Thymus (tissue), 11 donors: ENCODE measurements at regions not wholly inside any gene's neighbourhood (a gene's known extent, or its start where the extent isn't known, plus 50 kb on each side); places are given as distances from the start of the nearest gene placed in this dataset.
"Not testable (repeated sequence)": the region's sequence is repeated elsewhere in the genome, so short reads cannot be mapped to it uniquely, and the experiment has no call there.

Experiments used
- DNase-seq, 9 donors: peaks; one replicate each; pipeline ENCODE4 v3.0.0-alpha.2; 2013; ENCODE audit warnings: low spot score in 9 of 9, low read depth in 6 of 9, missing footprints in 1 of 9
- H3K27ac ChIP-seq, 2 donors: one replicate each; pipeline ENCODE4 v1.5.1; 2013; ENCODE audit warnings: control low read depth in 1 of 2, low read depth in 1 of 2, low read length in 1 of 2, mild to moderate bottlenecking in 1 of 2, moderate library complexity in 1 of 2
- H3K27me3 ChIP-seq, 2 donors: one replicate each; pipeline ENCODE4 v1.5.1; 2013; ENCODE audit warnings: low read length in 1 of 2; ENCODE audit not compliant: control insufficient read depth in 2 of 2, insufficient read depth in 1 of 2
- H3K36me3 ChIP-seq, 2 donors: one replicate each; pipeline ENCODE4 v1.5.1; 2013; ENCODE audit warnings: low read length in 1 of 2, mild to moderate bottlenecking in 1 of 2, moderate library complexity in 1 of 2; ENCODE audit not compliant: control insufficient read depth in 2 of 2, insufficient read depth in 2 of 2
- H3K4me1 ChIP-seq, 2 donors: one replicate each; pipeline ENCODE4 v1.5.1; 2013; ENCODE audit warnings: low read length in 2 of 2; ENCODE audit not compliant: control insufficient read depth in 2 of 2, insufficient read depth in 2 of 2
- H3K4me3 ChIP-seq, 2 donors: one replicate each; pipeline ENCODE4 v1.5.1; 2013; ENCODE audit warnings: low read length in 2 of 2, control low read depth in 1 of 2, mild to moderate bottlenecking in 1 of 2
- H3K9me3 ChIP-seq, 2 donors: one replicate each; pipeline ENCODE4 v1.5.1; 2013; ENCODE audit warnings: low read length in 1 of 2, mild to moderate bottlenecking in 1 of 2; ENCODE audit not compliant: control insufficient read depth in 2 of 2, insufficient read depth in 1 of 2
- WGBS: extraction: QIAGEN DNeasy Blood & Tissue Kit; methylation state at CpG from one replicate; pipeline ENCODE4 v1.1.7; 2013; 5-methylcytosine and 5-hydroxymethylcytosine counted together
- donor health status: healthy.

DNA sequence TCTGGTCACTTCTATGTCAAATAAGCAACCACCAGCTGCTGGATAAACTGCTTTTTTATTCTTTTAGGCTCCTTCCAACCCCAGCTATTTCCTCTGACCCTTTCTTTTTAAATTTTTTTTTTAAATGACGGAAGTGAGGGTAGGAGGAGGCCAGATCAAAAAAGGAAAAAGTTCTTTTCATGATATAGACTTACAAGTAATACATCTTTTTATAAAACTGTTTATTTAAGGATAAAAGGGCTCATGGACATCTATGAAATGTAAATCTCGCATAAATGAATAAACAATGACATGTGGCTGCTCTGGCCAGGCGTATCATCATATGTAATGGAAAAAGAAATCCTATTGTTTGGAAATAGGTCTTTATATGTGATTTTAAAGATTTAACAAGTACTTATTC, 169.0 kb upstream of the ATP2B1 start:
- WGBS, result 98% methylated on average over 3 of the region's 3 CpGs
- no peaks in the 10 kb centered on the region for H3K27me3 ChIP-seq
- H3K4me3 ChIP-seq, result no peak overlapping the region
- no peak for DNase-seq
- no peak overlapping the region for H3K27ac ChIP-seq
- H3K4me1 ChIP-seq, result peaks cover 5 to 8% of the 10 kb centered on the region in 2 donors
- H3K9me3 ChIP-seq, result no peaks in the 10 kb centered on the region
- H3K36me3 ChIP-seq, result no peaks in the 10 kb centered on the region

DNA sequence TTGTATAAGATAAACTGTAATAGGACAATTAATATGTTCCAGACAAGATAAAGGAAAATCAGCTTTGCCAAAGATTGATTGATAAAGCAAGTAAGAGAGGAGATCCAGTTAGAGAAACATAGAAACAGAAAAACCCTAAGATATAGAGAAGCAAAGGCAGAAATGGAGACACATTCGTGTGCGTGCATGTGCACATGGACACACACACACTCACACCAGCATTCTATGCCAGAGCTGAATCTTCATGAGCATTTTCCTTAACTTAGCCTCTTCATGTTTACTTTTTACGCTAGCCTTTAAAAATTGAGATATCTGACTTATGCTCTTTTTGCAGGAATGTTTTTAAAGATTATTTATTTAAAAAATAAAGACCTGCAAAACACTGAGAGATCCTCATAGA, 168.5 kb upstream of the ATP2B1 start:
- 97% methylated on average over 3 of the region's 3 CpGs for WGBS
- Histone ChIP-seq H3K36me3 (no peaks in the 10 kb centered on the region), H3K27ac (no peak overlapping the region), H3K9me3 (no peaks in the 10 kb centered on the region), H3K4me1 (peaks cover 5 to 8% of the 10 kb centered on the region in 2 donors), H3K4me3 (no peak overlapping the region), H3K27me3 (no peaks in the 10 kb centered on the region)
- no peak for DNase-seq

GRCh38 chr12:89875809-89876208, 167.2 kb upstream of the ATP2B1 start:
- Histone ChIP-seq H3K27me3 (no peaks in the 10 kb centered on the region), H3K9me3 (peaks cover 0 to 4% of the 10 kb centered on the region in 2 donors), H3K4me3 (no peak overlapping the region), H3K27ac (no peak overlapping the region), H3K4me1 (peaks cover 4 to 5% of the 10 kb centered on the region in 2 donors), H3K36me3 (no peaks in the 10 kb centered on the region)
- DNase-seq, result no peak
- WGBS, result 91% methylated on average over 1 of the region's 1 CpG

- Histone ChIP-seq H3K9me3 (peaks cover 0 to 4% of the 10 kb centered on the region in 2 donors), H3K27ac (no peak overlapping the region), H3K36me3 (no peaks in the 10 kb centered on the region), H3K4me1 (no peaks in the 10 kb centered on the region), H3K4me3 (no peak overlapping the region), H3K27me3 (no peaks in the 10 kb centered on the region)
- no peak for DNase-seq
- 96% methylated on average over 2 of the region's 2 CpGs for WGBS
Measured at GRCh38 chr12:89875225-89875624, 166.6 kb upstream of the ATP2B1 start.

- H3K4me3 ChIP-seq, result no peak overlapping the region
- 97% methylated on average over 5 of the region's 5 CpGs for WGBS
- H3K27ac ChIP-seq, result no peak overlapping the region
- peaks cover 0 to 4% of the 10 kb centered on the region in 2 donors for H3K9me3 ChIP-seq
- DNase-seq, result no peak
- H3K4me1 ChIP-seq, result no peaks in the 10 kb centered on the region
- H3K27me3 ChIP-seq, result no peaks in the 10 kb centered on the region
- no peaks in the 10 kb centered on the region for H3K36me3 ChIP-seq
Measured at GRCh38 chr12:89874146-89874545, 165.5 kb upstream of the ATP2B1 start.

- H3K36me3 ChIP-seq, result no peaks in the 10 kb centered on the region
- no peaks in the 10 kb centered on the region for H3K4me1 ChIP-seq
- no peak for DNase-seq
- no peak overlapping the region for H3K27ac ChIP-seq
- no peak overlapping the region for H3K4me3 ChIP-seq
- no peaks in the 10 kb centered on the region for H3K27me3 ChIP-seq
- peaks cover 0 to 4% of the 10 kb centered on the region in 2 donors for H3K9me3 ChIP-seq
- 68% methylated on average over 4 of the region's 4 CpGs for WGBS
Measured at GRCh38 chr12:89873745-89874144, 165.1 kb upstream of the ATP2B1 start.

DNA sequence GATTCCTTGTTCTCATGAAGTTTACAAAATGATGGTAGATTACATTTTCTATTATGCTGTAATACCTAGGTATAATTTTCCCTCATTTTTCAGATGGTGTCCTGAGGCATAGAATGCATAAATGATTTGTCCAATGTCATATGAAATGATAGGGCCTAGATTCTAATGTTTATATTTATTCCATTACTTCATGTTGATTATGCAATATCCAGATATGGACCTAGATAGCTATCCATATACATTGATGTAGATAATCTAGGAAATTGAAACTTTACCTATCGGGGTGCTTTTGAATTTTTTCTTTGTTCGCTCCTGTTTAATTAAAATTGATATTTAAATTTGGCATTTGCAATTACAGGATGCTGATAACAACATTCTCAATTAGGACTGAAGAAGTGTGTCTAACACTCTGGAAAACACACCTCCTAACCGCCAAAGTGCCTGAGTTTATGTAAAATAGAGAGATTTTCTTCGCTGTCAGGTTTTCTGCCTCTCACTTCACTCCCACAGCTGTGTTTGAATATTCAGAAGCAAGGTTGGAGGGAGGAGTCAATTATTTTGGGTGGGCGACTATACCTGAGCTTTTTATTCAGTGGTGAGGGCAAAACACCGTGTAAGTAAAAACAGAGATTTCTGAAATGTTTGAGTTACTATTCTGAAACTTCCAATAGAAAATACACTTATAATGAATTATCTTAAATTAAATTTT, 164.4 kb upstream of the ATP2B1 start:
- no peaks in the 10 kb centered on the region for H3K27me3 ChIP-seq
- DNase-seq, result no peak
- peaks cover 0 to 4% of the 10 kb centered on the region in 2 donors for H3K9me3 ChIP-seq
- no peaks in the 10 kb centered on the region for H3K36me3 ChIP-seq
- WGBS, result 98% methylated on average over 6 of the region's 6 CpGs
- H3K4me3 ChIP-seq, result no peak overlapping the region
- no peaks in the 10 kb centered on the region for H3K4me1 ChIP-seq
- no peak overlapping the region for H3K27ac ChIP-seq

DNA sequence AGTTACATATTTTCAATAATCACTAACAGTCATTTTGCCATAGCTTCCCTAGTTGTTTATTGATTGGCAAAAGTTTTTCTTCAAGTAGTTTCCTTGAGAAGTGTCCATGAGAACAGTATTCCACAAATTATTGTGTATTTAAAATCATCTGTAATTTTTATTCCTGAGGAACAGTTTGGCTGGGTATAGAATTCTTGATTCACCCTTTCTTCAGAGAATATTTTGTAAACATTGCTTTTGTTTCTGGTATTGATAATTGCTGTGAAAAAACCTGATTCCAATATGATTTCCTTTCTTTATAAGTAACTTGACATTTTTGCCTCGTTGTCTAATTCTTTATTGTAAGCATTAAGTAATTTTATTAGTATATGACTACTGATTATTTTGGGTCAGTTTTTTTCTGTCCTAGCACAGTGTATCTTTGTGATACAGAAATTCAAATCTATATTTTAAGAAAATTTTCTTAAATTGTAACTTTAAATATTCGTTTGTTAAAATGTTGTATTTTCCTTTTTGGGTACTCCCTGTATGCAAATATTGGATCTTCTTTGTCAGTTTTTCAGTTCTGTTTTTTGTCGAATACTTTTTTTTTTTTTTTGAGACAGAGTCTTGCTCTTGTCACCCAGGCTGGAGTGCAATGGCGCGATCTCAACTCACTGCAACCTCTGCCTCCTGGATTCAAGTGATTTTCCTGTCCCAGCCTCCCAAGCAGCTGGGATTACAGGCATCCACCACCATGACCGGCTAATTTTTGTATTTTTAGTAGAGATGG, 162.0 kb upstream of the ATP2B1 start:
- WGBS, result 93% methylated on average over 6 of the region's 6 CpGs
- Histone ChIP-seq H3K27ac (no peak overlapping the region), H3K27me3 (no peaks in the 10 kb centered on the region), H3K4me1 (no peaks in the 10 kb centered on the region), H3K36me3 (no peaks in the 10 kb centered on the region), H3K4me3 (no peak overlapping the region), H3K9me3 (peaks cover 0 to 4% of the 10 kb centered on the region in 2 donors)
- no peak for DNase-seq

DNA sequence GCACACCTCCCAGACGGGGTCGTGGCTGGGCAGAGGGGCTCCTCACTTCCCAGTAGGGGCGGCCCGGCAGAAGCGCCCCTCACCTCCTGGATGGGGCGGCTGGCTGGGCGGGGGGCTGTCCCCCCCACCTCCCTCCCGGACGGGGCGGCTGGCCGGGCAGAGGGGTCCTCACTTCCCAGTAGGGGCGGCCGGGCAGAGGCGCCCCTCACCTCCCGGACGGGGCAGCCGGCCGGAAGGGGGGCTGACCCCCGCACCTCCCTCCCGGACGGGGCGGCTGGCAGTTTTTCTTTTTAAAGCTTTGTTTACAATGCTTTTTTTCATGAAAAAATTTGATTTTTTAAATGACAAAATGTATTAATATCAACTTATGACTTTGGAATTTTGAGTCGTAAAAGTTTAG, 159.0 kb upstream of the ATP2B1 start:
- not testable (repeated sequence) for DNase-seq, H3K36me3 ChIP-seq, H3K9me3 ChIP-seq, H3K4me3 ChIP-seq, H3K27me3 ChIP-seq, H3K27ac ChIP-seq
- 99% methylated on average over 21 of the region's 23 CpGs for WGBS
- peaks cover 2 to 15% of the 10 kb centered on the region in 2 donors for H3K4me1 ChIP-seq
